ENCODE measurements at regions not wholly inside any gene's neighbourhood (a gene's known extent, or its start where the extent isn't known, plus 50 kb on each side); places are given as distances from the start of the nearest gene placed in this dataset.

DNA sequence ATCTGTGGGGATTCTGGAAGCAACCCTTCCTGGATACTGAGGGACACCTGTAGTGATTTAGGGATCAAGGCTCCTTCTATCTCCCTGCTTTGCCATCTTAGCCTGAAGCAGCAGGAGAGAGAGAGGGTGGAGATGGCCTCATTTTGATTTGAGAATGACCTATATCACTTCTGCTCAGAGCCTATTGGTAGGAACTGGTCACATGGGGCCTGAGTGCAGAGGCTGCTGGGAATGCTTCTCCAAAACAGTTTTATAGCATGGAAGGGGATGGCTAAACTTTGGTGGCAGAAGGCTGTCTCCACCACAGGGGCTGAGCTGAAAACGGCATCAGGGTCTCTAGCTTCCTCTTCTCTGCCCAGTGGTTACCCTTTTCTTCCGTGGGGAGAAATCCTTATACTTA, 105.8 kb downstream of the TBX19 start:
- FAIRE-seq, result no peak

DNA sequence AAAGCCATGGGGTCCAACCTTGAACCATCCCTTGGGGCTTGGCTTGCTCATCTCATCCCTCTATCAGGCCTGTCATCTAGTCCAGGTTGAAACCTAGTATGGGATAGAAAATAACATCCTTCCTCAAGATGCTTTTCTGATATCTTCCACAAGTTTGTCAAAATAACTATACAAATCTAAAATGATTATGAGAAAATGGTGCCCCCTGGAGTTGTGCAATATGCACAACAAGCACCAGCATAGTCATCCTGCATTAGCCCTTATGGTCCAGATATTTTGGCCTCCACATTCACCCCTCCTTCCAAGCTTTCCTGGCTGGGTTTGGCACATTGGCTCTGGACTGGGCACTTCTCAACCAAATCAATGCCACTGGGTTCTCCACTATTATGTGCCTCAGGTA, 101.2 kb downstream of the TBX19 start:
- FAIRE-seq, result no peak

DNA sequence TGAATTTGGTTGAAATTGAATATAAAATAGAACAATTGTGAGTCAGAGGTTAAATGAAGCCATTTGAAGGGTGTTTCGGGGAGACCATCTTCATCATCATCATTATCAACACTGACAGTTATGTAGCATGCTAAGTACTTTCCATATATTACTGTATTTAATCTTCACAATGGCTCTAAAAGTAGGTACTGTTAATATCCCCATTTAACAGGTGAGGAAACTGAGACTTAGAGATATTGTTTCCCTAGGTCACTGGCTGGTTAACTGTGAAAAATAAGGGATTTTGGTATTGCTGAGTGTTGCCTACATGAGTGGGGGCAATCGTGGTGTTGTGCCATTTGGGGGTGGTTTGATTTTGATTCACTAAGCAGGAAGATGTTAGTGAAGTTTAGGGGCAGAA, 100.3 kb downstream of the TBX19 start:
- FAIRE-seq, result no peak

DNA sequence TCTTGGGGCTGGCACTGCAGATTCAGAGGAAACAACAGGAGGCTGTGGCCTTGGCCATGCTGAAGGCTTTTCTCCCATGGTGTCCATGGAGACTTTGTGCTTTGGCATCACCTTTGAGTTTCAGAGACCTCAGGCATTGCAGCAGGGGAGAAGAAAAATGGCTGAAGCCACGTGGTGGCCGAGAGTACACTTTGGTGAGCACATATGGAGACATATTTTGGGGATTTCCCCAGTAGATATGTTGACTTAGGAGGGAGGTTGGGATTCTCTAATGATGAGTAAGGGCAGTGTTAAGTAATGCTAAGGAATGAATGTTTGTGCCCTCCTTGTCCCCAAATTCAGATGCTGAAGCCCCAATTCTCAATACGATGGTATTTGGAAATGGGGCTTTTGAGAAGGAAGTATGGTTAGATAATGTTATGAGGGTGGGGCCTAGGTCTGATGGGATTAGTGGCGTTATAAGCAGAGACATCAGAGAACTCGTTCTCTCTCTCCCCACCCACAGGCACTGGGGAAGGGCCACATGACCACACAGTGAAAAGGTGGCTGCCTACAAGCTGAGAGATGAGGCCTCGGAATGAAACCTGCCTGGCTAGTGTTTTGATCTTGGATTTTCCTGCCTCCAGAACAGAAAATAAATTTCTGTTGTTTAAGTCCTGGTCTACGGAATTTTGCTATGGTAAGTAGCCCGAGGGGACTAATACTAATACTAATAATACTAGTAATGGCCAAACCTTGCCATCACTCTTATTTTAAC, 98.6 kb downstream of the TBX19 start:
- no peak for FAIRE-seq

DNA sequence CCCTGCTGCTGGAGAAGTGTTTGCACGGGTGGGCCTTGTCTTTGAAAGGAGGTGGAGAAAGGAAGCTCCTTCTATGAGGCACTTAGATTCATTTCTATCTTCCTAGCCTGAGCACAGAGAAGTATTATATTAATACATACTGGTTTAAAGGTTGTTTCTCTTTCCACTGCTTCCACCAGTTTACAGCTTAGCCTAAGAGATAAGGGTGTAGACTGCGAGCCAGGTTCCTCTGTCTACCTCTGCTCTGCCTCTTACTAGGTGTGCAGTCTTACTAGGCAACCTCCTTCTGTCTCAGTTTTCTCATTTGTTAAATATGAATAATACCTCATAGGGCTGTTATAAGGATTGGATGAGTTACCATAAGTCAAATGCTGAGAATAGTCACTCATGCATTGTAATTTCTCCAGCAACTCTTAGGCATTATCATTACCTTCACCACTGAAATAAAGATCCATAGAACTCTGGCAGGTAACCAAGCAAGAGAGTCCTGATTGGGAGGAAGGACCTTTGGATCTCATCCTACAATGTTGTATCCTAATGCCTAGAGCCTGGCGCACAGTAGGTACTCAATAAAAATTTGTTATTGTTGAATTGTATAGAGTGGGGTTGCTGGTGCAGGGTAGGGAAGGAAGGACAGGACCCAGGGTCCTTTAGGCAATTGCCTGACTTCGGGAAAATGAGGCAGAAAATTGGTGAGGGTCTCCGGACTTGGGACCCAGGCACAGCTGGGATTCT, 95.1 kb downstream of the TBX19 start:
- no peak for FAIRE-seq

DNA sequence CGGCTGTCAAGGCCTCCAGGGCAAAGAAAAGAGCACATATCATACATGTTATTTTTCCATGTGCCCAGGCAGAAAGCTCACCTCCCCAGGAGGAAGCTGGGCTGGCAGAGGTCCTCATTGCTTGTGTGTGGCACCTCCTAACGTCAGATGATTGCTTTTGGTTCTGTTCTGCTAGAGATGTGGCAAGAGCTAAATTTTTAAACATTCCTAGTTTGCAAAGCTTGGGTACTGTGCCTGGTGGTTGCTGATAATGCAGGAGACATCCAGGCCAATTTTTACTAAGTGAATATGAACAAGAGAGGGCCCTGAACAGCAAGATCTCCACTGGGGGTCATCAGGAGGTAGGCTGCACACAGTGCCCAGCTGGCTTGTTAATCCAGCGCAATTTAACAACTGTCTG, 93.9 kb downstream of the TBX19 start:
- FAIRE-seq, result no peak

DNA sequence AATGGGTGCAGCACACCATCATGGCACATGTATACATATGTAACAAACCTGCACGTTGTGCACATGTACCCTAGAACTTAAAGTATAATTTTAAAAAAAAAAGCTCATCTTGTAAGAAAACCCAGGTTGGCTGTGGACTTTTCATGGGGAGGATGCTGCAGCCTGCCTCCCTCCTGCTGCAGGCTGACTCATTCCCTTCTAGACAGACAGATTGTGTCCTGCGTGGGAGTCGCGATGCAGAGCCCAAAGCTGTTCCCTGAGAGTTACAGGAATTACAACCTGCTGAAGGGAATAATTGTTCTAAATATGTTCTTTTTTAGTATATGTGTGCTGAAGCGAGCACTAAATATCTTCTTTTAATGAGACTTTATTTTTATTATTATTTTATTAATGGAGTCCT, 93.2 kb downstream of the TBX19 start:
- no peak for FAIRE-seq

DNA sequence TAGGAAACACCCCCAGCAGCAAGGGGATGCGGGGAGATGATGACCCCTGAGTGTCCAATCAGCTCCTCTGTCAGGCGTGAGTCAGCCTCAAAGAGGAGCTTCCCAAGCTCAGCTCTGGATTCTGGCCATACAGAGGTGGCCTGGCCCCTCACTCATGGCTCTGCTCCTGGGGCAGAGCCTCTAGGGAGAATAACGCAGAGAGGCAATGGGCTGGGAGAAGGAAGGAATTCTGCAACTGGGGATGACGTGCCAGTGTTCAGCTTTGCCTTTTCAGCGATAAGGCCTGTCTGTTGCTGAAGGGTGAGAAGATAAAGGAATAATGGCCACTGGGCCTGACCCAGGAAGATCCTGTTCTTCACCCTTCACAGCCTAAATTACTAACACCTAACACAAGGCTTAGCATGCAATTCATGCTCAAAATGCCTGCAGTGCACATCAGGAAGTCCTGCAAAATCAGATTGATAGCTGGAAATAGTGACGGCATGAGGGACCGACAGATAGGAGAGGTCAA, 92.2 kb downstream of the TBX19 start:
- no peak for FAIRE-seq

DNA sequence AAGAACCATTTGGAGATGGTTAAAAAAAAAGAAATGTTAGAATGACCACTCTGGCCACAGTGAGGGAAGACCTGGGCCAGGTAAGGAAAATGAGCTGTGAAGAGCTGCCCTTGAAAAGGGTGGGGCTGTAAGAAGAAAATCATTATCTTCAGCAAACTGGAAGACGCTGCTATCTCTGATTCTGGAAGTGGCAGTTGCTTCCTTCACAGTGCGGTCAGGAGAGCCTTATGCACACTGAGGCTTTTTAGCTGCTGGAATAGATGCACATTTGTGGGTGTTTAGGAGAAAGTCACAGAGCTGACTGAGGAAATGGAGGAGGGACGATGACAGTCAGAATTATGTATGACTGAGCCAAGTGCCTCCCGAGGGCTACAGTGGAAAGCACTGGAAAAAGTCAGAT, 91.6 kb downstream of the TBX19 start:
- no peak for FAIRE-seq

DNA sequence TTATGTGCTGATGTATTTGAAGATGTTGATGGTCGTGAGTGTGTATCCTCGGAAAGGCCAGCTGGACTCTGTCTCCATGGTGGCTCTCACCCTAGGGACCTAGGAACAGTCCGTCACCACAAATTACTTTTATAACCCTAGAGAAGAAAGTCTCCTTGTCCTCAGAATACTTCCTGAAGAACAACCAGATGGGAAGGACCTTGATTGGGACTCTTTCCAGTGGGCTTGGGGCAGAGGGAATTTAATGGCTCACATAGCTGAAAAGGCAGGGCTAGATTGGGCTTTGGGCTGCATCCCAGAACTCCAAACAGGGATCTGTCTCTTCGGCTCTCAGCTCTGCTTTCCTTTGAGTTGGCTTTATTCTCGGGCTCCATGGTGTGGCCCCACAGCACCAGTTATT, 90.8 kb downstream of the TBX19 start:
- no peak for FAIRE-seq

DNA sequence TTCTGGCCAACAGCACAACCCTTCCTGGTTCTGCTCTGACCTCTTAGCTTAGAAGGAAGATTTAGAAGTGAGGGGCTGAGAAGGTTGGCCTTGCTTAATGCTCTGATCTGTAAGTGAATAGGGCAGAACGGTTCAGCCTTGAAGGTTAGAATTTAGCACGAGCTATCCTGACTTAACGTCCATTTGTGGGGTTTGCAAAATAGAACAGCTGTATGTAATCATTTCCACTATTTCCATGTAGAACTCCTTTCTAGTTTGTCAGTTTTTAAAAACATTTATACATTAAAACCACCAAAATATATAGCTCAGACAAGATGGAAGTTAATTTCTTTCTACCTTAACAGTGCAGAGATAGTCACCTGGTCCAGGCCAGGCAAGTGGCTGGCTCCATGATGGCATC, 89.9 kb downstream of the TBX19 start:
- no peak for FAIRE-seq

DNA sequence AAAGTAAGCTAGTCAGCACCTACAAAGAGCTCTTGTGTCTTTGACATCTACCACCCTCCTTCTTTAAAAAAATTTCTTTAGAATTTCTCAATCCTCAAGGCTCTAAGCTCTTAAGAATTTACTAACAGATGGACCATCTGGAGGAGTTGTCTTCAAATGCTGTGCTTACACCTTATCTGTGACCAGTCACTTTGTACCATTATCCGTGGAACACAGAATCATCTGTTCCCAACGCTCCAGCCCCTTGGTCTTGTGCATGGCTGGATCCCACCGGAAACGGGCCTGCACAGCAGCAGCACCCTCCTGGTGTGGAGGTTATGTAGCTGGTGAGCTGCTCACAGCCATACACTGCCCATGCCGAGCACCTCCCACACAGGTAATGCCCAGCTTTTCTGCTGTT, 89.0 kb downstream of the TBX19 start:
- no peak for FAIRE-seq

DNA sequence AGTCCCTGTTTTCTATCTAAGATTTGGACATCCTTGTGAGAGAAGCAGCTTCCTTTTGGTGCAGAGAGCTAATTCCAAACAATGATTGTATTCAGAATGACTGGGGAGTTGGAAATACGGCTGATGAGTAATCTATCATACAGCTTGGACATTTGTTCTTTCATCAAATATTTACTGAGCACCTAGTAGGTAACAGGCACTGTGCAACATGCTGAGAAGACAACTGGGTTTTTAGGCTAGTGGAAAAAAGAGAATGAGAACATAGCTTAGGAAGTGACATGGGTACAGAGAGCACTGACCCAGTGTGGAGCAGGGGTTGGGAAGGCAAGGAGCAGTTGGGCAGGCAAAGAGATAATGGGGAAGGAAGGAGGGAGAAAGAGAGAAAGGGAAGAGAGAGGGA, 87.5 kb downstream of the TBX19 start:
- no peak for FAIRE-seq

DNA sequence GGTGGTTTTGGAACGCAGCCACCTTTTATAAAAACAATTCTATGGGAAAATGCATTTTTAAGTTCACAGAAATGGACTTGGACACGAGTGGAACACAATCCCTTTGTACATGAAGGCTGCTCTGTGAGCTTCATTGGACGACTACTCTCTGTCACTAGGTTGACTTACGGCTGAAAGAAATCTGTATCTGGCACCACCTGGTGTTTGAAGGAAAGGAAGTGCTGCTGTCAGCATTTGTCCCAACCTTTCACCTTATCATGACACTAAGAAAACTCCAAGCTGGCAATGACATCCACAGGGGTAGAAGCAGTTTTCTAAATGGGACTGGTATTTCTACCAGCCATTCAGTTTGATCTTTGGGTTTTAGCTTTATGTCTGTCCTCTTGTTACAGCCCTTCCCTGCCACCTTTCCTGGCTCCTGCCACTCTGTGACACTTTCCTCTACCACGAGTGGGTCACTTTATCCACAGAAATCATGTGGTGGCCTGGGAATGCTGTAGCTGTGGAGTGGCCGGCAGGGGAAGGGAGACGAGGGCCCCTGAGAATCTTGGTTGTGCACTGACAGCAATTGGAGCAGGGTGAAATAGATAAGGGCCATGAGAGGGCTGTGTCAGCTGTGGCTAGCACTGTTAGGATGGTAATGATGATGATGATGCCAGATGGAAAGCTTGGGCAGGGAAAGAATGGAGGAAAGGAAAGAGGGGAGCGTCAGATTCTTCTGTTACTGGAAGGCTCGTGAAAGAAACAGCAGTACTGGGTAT, 85.2 kb downstream of the TBX19 start:
- no peak for FAIRE-seq
